H7 (cell line): ENCODE measurements at regions not wholly inside any gene's neighbourhood (a gene's known extent, or its start where the extent isn't known, plus 50 kb on each side); places are given as distances from the start of the nearest gene placed in this dataset.
"Not testable (repeated sequence)": the region's sequence is repeated elsewhere in the genome, so short reads cannot be mapped to it uniquely, and the experiment has no call there.

Experiments used
- DNase-seq: peaks from one replicate; pipeline ENCODE4 v3.0.0; 2012
- H3K27me3 ChIP-seq: 2 replicates; pipeline ENCODE4 v1.6.0; 2011; ENCODE audit warnings: mild to moderate bottlenecking, low read length; ENCODE audit not compliant: control insufficient read depth, insufficient read depth
- H3K36me3 ChIP-seq: replicated peaks from 2 replicates; pipeline ENCODE4 v1.5.1; 2011; ENCODE audit warnings: low read length; ENCODE audit not compliant: control insufficient read depth, insufficient read depth
- H3K4me3 ChIP-seq: 2 replicates; pipeline ENCODE4 v1.5.1; 2011; ENCODE audit warnings: low read depth, mild to moderate bottlenecking, control low read depth, low read length, moderate library complexity; ENCODE audit not compliant: insufficient read depth

- no peaks in the 10 kb centered on the region for H3K36me3 ChIP-seq
Measured at GRCh38 chr10:64630534-64630933, 1109.3 kb downstream of the REEP3 start.

GRCh38 chr10:64635906-64636305 is 1114.7 kb downstream of the REEP3 start:
- Histone ChIP-seq H3K4me3 (no peak overlapping the region), H3K27me3 (no peaks in the 10 kb centered on the region), H3K36me3 (no peaks in the 10 kb centered on the region)
- DNase-seq = no peak

More at GRCh38 chr10:64630534-64630933, 1109.3 kb downstream of the REEP3 start:
- H3K27me3 ChIP-seq = no peaks in the 10 kb centered on the region
- no peak overlapping the region for H3K4me3 ChIP-seq
- DNase-seq = no peak

GRCh38 chr10:64636461-64636860 is 1115.3 kb downstream of the REEP3 start:
- Histone ChIP-seq H3K27me3 (no peaks in the 10 kb centered on the region), H3K36me3 (no peaks in the 10 kb centered on the region), H3K4me3 (no peak overlapping the region)
- no peak for DNase-seq

DNA sequence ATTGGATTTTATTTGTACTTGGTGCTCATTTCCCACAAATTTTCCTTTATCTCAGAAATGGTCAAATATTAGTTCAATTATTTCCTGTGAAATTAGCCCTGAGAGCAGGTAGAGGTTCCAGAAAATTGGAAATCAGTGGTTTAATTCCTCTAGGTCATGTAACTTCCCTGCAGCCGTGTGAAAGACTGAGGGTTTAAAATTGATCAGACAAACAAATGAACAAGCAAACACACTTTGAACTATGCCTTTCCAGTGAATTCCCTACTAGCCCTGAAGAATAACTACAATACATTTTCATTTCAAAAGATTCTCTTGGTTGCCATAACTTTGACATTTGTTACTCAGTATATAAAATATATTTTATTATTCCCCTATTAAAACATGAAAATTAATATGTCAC is 1116.7 kb downstream of the REEP3 start:
- Histone ChIP-seq H3K27me3 (no peaks in the 10 kb centered on the region), H3K36me3 (no peaks in the 10 kb centered on the region), H3K4me3 (no peak overlapping the region)
- no peak for DNase-seq

- peak; percentile 17 for DNase-seq
- H3K4me3 ChIP-seq = no peak overlapping the region
- no peaks in the 10 kb centered on the region for H3K27me3 ChIP-seq
- no peaks in the 10 kb centered on the region for H3K36me3 ChIP-seq
Measured at GRCh38 chr10:64648915-64649314, 1127.7 kb downstream of the REEP3 start.

- H3K4me3 ChIP-seq = no peak overlapping the region
- no peak for DNase-seq
- H3K27me3 ChIP-seq = no peaks in the 10 kb centered on the region
- H3K36me3 ChIP-seq = no peaks in the 10 kb centered on the region
Measured at GRCh38 chr10:64658528-64658927, 1137.3 kb downstream of the REEP3 start.

DNA sequence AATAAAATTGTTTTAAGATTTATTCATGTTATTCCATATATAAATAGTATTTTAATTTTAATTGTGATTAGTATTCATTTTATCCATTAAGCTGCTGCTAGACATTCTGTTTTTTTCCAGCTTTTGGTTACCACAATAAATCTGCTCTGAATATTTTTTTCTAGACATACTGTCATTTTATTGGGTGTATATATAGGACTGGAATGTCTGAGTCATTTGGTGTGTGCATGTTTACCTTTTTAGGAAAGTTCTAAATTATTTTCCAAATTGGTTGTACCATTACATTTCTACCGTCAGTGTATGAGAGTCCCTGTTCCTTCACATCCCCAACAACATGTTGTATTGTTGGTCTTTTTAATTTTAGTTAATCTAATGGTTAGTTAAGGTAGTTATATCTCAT is 1138.1 kb downstream of the REEP3 start:
- Histone ChIP-seq H3K4me3 (no peak overlapping the region), H3K36me3 (no peaks in the 10 kb centered on the region), H3K27me3 (no peaks in the 10 kb centered on the region)
- DNase-seq = no peak

GRCh38 chr10:64682043-64682442 is 1160.8 kb downstream of the REEP3 start:
- H3K36me3 ChIP-seq = no peaks in the 10 kb centered on the region
- DNase-seq = no peak

GRCh38 chr10:64690194-64690593 is 1169.0 kb downstream of the REEP3 start:
- no peak overlapping the region for H3K4me3 ChIP-seq
- no peak for DNase-seq
- no peaks in the 10 kb centered on the region for H3K36me3 ChIP-seq
- H3K27me3 ChIP-seq = no peaks in the 10 kb centered on the region

More at GRCh38 chr10:64682043-64682442, 1160.8 kb downstream of the REEP3 start:
- Histone ChIP-seq H3K27me3 (no peaks in the 10 kb centered on the region), H3K4me3 (no peak overlapping the region)

GRCh38 chr10:64699244-64699643 is 1178.0 kb downstream of the REEP3 start:
- no peak for DNase-seq
- H3K27me3 ChIP-seq = no peaks in the 10 kb centered on the region
- no peak overlapping the region for H3K4me3 ChIP-seq
- H3K36me3 ChIP-seq = no peaks in the 10 kb centered on the region

DNA sequence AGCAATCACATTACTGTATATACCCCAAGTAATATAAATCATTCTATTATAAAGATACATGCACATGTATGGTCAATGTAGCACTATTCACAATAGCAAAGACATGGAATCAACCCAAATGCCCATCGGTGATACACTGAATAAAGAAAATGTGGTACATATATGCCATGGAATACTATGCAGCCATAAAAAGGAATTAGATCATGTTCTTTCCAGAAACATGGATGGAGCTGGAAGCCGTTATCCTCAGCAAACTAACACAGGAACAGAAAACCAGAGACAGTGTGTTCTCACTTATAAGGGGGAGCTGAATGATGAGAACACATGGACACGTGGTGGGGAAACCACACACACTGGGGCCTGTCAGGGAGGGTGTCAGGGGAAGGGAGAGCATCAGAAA is 1180.9 kb downstream of the REEP3 start:
- not testable (repeated sequence) for H3K36me3 ChIP-seq, H3K27me3 ChIP-seq, DNase-seq, H3K4me3 ChIP-seq

DNA sequence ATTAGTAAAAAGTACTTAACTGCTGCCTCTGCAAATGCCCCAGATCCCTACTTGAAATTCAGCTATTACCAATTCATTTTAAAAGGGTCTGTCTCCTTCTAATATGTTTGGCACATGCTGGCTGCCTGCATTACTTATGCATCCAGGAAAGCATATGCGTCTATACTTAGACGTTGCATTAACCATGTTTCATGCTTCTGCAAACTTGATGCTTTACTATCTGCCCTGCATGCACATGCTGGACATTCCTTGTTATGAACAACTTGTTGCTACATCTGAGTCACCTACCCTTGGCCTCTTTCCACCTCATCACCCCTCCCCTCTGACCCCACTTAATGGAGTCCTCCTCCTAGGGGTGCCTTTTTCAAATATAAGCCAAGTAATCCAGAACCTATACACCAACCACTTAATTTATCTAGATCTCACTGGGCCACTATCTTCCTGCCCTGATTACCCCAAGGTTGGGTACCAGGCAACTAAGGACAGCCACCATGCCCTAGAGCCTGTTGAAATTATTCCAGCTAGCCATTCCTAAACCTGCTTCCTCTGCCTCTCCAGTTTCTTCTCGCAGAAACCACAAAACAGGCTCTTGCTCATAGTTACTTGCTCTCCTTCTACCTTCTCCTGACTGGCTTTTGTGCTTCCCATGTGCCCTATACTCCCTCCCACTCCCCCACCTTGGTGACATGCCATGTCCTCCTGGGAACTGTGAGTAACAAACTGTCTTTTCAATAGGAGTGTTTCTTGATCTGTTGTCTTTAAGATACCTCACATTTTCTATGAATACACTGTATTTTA is 1187.9 kb downstream of the REEP3 start:
- DNase-seq = no peak
- Histone ChIP-seq H3K27me3 (no peaks in the 10 kb centered on the region), H3K4me3 (no peak overlapping the region), H3K36me3 (no peaks in the 10 kb centered on the region)

DNA sequence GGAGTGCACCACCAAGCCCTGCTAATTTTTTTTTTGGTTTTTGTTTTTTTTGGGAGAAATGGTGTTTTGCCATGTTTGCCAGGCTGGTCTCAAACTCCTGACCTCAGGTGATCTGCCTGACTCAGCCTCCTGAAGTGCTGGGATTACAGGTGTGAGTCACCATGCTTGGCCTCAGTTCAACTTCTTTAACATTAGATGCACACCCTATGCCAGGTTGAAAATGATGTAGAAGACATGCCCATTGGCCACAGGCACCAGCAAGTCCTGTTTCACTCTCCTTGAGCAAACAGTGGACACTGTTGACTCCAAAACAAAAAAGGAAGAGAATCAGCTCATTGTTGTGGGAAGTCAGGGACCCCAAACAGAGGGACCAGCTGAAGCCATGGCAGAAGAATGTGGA is 1205.3 kb downstream of the REEP3 start:
- Histone ChIP-seq H3K4me3 (no peak overlapping the region), H3K27me3 (no peaks in the 10 kb centered on the region), H3K36me3 (no peaks in the 10 kb centered on the region)
- DNase-seq = no peak

GRCh38 chr10:64731016-64731415 is 1209.8 kb downstream of the REEP3 start:
- Histone ChIP-seq H3K27me3 (no peaks in the 10 kb centered on the region), H3K36me3 (no peaks in the 10 kb centered on the region), H3K4me3 (no peak overlapping the region)
- DNase-seq = no peak

- DNase-seq = no peak
Measured at GRCh38 chr10:64732372-64732957, 1211.3 kb downstream of the REEP3 start.

More at GRCh38 chr10:64732372-64732957, 1211.3 kb downstream of the REEP3 start:
- no peak overlapping the region for H3K4me3 ChIP-seq
- no peaks in the 10 kb centered on the region for H3K36me3 ChIP-seq
- H3K27me3 ChIP-seq = no peaks in the 10 kb centered on the region
